K562 (cell line): ENCODE measurements at regions not wholly inside any gene's neighbourhood (a gene's known extent, or its start where the extent isn't known, plus 50 kb on each side); places are given as distances from the start of the nearest gene placed in this dataset.

Experiments
- ATAC-seq: fragments of 200-7000 bp; cut with Tn5 transposase; 3 replicates; pipeline ENCODE4 v1.9.1; 2020; ENCODE audit warnings: moderate library complexity
- BruUV-seq: library from RNA; stranded (reverse); fragments of 400-500 nt; replicated peaks from 2 replicates; lab custom pipeline; 2021; lab: Mats Ljungman, UMichigan
- CTCF ChIA-PET: fragments of 300-600 bp; formaldehyde crosslinking; extraction: SDS; loops from one replicate; lab custom pipeline; 2021; ENCODE audit warnings: low intra/inter-chr PET ratio; lab: Yijun Ruan, JAX
- POLR2A ChIA-PET: fragments of 300-600, 350-650 bp; sonication (Branson Sonifier 250); formaldehyde crosslinking; extraction: SDS; loops from one replicate; lab custom pipeline; 2021; ENCODE audit warnings: antibody characterized with exemption, inconsistent platforms; lab: Yijun Ruan, JAX
- DNase-seq, 4 experiments: peaks; one replicate each; pipeline versions ENCODE4 v3.0.0 to v3.0.0-alpha.2; 2011 to 2018; ENCODE audit warnings: low spot score in 3 of 4, mixed read lengths in 3 of 4; ENCODE audit errors: extremely low read depth in 1 of 4
- FAIRE-seq: peaks from 2 replicates; lab custom pipeline; 2011; peaks lifted over from hg19 to GRCh38; lab: Jason Lieb, UNC
- H2AFZ ChIP-seq: 2 replicates; pipeline ENCODE4 v1.6.0; 2011; ENCODE audit warnings: low read depth, low read length, control low read depth, inconsistent platforms
- H3K27ac ChIP-seq: fragments of 200-600 bp; 3 replicates; pipeline ENCODE4 v1.8.0; 2011; ENCODE audit warnings: low read depth, mild to moderate bottlenecking, control low read depth, inconsistent platforms, low read length, moderate library complexity, mixed read lengths; ENCODE audit errors: extremely low read depth
- H3K27me3 ChIP-seq, 2 experiments: fragments of 300-600 bp in 1 of 2; 2 replicates in 1 of 2; 3 replicates in 1 of 2; pipeline versions ENCODE4 v1.6.0 to v1.8.0; 2011; ENCODE audit warnings: inconsistent platforms in 2 of 2, low read length in 2 of 2, mild to moderate bottlenecking in 1 of 2, mixed read lengths in 1 of 2, moderate library complexity in 1 of 2; ENCODE audit not compliant: control insufficient read depth in 2 of 2, insufficient read depth in 2 of 2
- H3K36me3 ChIP-seq: fragments of 300-600 bp; 3 replicates; pipeline ENCODE4 v1.8.0; 2011; ENCODE audit warnings: mild to moderate bottlenecking, low read length, inconsistent platforms; ENCODE audit not compliant: control insufficient read depth, insufficient read depth
- H3K4me1 ChIP-seq, 2 experiments: fragments of 200-600 bp in 1 of 2; replicated peaks in 1 of 2; 2 replicates in 1 of 2; 3 replicates in 1 of 2; pipeline versions ENCODE4 v1.5.1 to v1.8.0; 2011; ENCODE audit warnings: inconsistent platforms in 2 of 2, low read length in 2 of 2, mild to moderate bottlenecking in 1 of 2, mixed read lengths in 1 of 2, moderate library complexity in 1 of 2; ENCODE audit not compliant: control insufficient read depth in 2 of 2, insufficient read depth in 2 of 2
- H3K4me2 ChIP-seq: 2 replicates; pipeline ENCODE4 v1.6.1; 2011; ENCODE audit warnings: low read length, control low read depth, inconsistent platforms, mixed read lengths; ENCODE audit not compliant: insufficient read depth
- H3K4me3 ChIP-seq: fragments of 200-600 bp; sonication (generic), shearing (Covaris generic); 2 replicates; pipeline ENCODE4 v1.5.1; 2016; ENCODE audit warnings: control low read depth, inconsistent platforms
- H3K79me2 ChIP-seq: fragments of 200-600 bp; 3 replicates; pipeline ENCODE4 v1.8.0; 2011; ENCODE audit warnings: low read length, inconsistent platforms; ENCODE audit not compliant: control insufficient read depth, insufficient read depth
- H3K9ac ChIP-seq, 2 experiments: 2 replicates each; pipeline versions ENCODE4 v1.6.0 to v1.6.1; 2011; ENCODE audit warnings: low read depth in 2 of 2, low read length in 2 of 2, control low read depth in 1 of 2, inconsistent platforms in 1 of 2, mild to moderate bottlenecking in 1 of 2, mixed read lengths in 1 of 2; ENCODE audit not compliant: insufficient read depth in 1 of 2
- H3K9me1 ChIP-seq: one replicate; pipeline ENCODE4 v1.6.0; 2011; ENCODE audit warnings: inconsistent platforms, mild to moderate bottlenecking, low read length, moderate library complexity; ENCODE audit not compliant: control insufficient read depth, insufficient read depth
- H3K9me3 ChIP-seq: replicated peaks from 2 replicates; pipeline ENCODE4 v1.5.1; 2011; ENCODE audit warnings: low read depth, low read length, inconsistent platforms; ENCODE audit not compliant: control insufficient read depth, insufficient read depth
- H4K20me1 ChIP-seq: replicated peaks from 2 replicates; pipeline ENCODE4 v1.6.1; 2011; ENCODE audit warnings: low read length, inconsistent platforms, mixed read lengths; ENCODE audit not compliant: control insufficient read depth, insufficient read depth
- ADNP ChIP-seq: fragments of 200-800 bp; sonication (Bioruptor generic); IDR thresholded peaks from 2 replicates; pipeline ENCODE4 v1.6.1; 2016; ENCODE audit warnings: missing genetic modification characterization, missing compliant biosample characterization
- MTA3 ChIP-seq: fragments of 450-650 bp; formaldehyde crosslinking; IDR thresholded peaks from 2 replicates; pipeline ENCODE4 v1.6.1; 2017; ENCODE audit warnings: mild to moderate bottlenecking, borderline replicate concordance
- YY1 ChIP-seq, 3 experiments: IDR thresholded peaks; 2 replicates each; pipeline ENCODE4 v1.6.1; 2011; ENCODE audit warnings: low read length in 2 of 3, mild to moderate bottlenecking in 2 of 3, moderate library complexity in 2 of 3, borderline replicate concordance in 1 of 3, control low read depth in 1 of 3, low read depth in 1 of 3; ENCODE audit not compliant: insufficient read depth in 3 of 3, insufficient replicate concordance in 2 of 3, control insufficient read depth in 1 of 3, insufficient read length in 1 of 3; ENCODE audit errors: extremely low read depth in 1 of 3
- ZKSCAN1 ChIP-seq: fragments of 150-350 bp; IDR thresholded peaks from 2 replicates; pipeline ENCODE4 v1.6.1; 2016; ENCODE audit warnings: low read depth, low read length
- ZNF436 ChIP-seq: fragments of 250-450, 450-650 bp; sonication (Bioruptor Pico); formaldehyde crosslinking; IDR thresholded peaks from 2 replicates; pipeline ENCODE4 v1.7.0; 2020; ENCODE audit warnings: mild to moderate bottlenecking
- ZNF699 ChIP-seq: fragments of 250-450 bp; sonication (Bioruptor Pico); IDR thresholded peaks from 2 replicates; pipeline ENCODE4 v1.8.0; 2021; ENCODE audit warnings: mild to moderate bottlenecking, moderate library complexity; ENCODE audit not compliant: insufficient replicate concordance
- WGBS: fragments of 100-300 bp; shearing (Covaris generic); methylation state at CpG from one replicate; pipeline ENCODE4 v1.1.6; 2016; ENCODE audit warnings: low coverage, mixed read lengths; ENCODE audit not compliant: insufficient coverage; ENCODE audit errors: missing lambda C conversion rate; 5-methylcytosine and 5-hydroxymethylcytosine counted together
- in situ Hi-C: fragments of 300-500 bp; cut with MboI; formaldehyde crosslinking; loops from 4 replicates; pipeline ENCODE4 v1.15.0; 2018; ENCODE audit warnings: inconsistent platforms, mixed read lengths
- intact Hi-C: fragments of 100-400 bp; cut with micrococcal nuclease; formaldehyde crosslinking; loops from 2 replicates; pipeline ENCODE4 v1.14.2; 2022
- TF ChIP-seq, protein P1 (sequence below), 2 experiments: fragments of 450-650 bp in 1 of 2; IDR thresholded peaks; 2 replicates each; pipeline ENCODE4 v1.6.1; 2011 to 2017; ENCODE audit warnings: low read depth in 2 of 2, antibody characterized with exemption in 1 of 2, borderline replicate concordance in 1 of 2, low read length in 1 of 2, mild to moderate bottlenecking in 1 of 2, mixed read lengths in 1 of 2; ENCODE audit not compliant: control insufficient read depth in 1 of 2
- TF ChIP-seq, protein P2 (sequence below): fragments of 450-650 bp; IDR thresholded peaks from 2 replicates; pipeline ENCODE4 v1.6.1; 2016; ENCODE audit warnings: borderline replicate concordance

DNA sequence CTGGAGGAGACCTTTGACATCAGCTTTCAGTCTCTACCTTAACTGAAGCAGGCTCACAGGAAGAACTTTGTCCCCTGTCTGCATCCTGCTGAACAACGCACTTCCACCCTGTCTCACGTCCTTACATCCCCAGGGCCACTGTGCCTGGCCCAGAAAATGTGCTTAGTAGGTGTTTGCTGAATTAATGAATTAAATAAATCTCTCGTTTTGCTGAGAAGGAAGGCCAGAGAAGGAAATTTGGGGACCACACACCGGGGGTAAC lies 54.3 kb upstream of the CREB3L1 start:
- H3K27ac ChIP-seq = no peak overlapping the region
- no peaks in the 10 kb centered on the region for H3K9me1 ChIP-seq
- ATAC-seq (no peak), DNase-seq (no peak), FAIRE-seq (no peak)
- no peaks in the 10 kb centered on the region for H3K79me2 ChIP-seq
- 66% methylated on average over 4 of the region's 4 CpGs for WGBS
- H2AFZ ChIP-seq = peak overlapping the region; percentile 96
- H3K27me3 ChIP-seq = no peaks in the 10 kb centered on the region
- ChIA-PET CTCF (no interaction called here), POLR2A (interaction anchor here (2.2 kb wide), 1 partner anchor 14 kb away, joined by 7 read pairs; no protein-coding TSS in a partner anchor)
- in situ Hi-C loops = no loop called here
- H4K20me1 ChIP-seq = no peaks in the 10 kb centered on the region
- H3K9me3 ChIP-seq = no peaks in the 10 kb centered on the region
- peaks cover 10 to 25% of the 10 kb centered on the region in 2 experiments; a peak in 4 of 5 replicates for H3K4me1 ChIP-seq
- no peaks in the 10 kb centered on the region for H3K36me3 ChIP-seq
- no peak overlapping the region for H3K9ac ChIP-seq
- intact Hi-C loops = no loop called here
- H3K4me2 ChIP-seq = peak overlapping the region; percentile 53; the same call in 1 of the 2 replicates
- no peak overlapping the region for H3K4me3 ChIP-seq
- TF ChIP-seq ADNP (tag) (peak; percentile 62; the same call in 1 of the 2 replicates), ZNF436 (CRISPR knock-in tag) (no peak), ZKSCAN1 (0 out of 2 replicates have a peak, but pooled peaks have one; percentile 12), ZNF699 (CRISPR knock-in tag) (no peak)
- no TSS peak for BruUV-seq

DNA sequence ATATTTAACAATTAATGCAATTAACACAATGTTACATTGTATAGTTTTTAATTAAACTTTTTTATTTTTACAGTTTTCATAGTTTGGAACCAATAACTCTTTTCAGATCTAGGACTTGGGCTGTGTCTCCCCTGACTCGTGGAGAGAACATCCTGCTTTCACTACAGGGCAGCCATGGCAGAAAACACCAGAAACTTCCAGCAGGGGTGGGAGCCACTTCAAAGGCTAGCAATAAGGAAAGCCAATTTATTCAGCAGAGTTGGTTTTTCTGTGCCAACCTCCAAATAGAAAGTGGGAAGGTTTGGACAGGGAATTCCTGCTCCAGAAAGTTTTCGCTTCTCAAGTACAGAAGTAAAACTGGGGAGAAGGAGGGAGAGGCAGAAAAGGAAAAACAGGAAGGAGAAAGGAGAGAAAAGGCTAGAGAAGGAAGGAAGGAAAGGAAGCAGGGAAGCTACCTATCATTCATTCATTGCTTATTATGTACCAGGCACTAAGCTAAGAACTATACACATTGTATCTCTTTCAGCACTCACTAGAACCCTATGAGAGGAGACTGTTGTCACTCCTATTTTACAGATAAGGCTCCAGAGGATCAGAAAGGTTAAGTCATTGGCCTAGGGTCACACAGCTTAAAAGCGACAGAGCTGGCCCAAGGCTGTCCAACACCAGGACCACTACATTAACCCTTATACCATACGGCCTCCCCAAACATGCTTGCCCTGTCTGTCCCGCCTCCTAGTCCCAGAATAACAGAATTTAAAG lies 54.8 kb upstream of the CREB3L1 start:
- ChIA-PET POLR2A (interaction anchor here (2.2 kb wide), 1 partner anchor 14 kb away, joined by 7 read pairs; no protein-coding TSS in a partner anchor), CTCF (no interaction called here)
- intact Hi-C loops (no loop called here), in situ Hi-C loops (no loop called here)
- peak; percentile 73 for ATAC-seq
- Histone ChIP-seq H3K27ac (peak overlapping the region; percentile 68), H3K9me3 (no peaks in the 10 kb centered on the region), H3K36me3 (no peaks in the 10 kb centered on the region), H3K9me1 (no peaks in the 10 kb centered on the region), H3K4me3 (no peak overlapping the region), H3K27me3 (no peaks in the 10 kb centered on the region), H4K20me1 (no peaks in the 10 kb centered on the region), H3K79me2 (no peaks in the 10 kb centered on the region), H3K4me1 (peaks cover 10 to 25% of the 10 kb centered on the region in 2 experiments; a peak in 4 of 5 replicates), H2AFZ (peak overlapping the region; percentile 96), H3K9ac (peak overlapping the region in 1 of 2 experiments; percentile 52; a peak in 3 of 4 replicates), H3K4me2 (peak overlapping the region; percentile 53)
- no peak for FAIRE-seq
- peak in 3 of 4 experiments; percentile 53 to 61 (median 55) for DNase-seq
- WGBS = 50% methylated on average over 5 of the region's 5 CpGs
- BruUV-seq = no TSS peak
- TF ChIP-seq, protein P1, sequence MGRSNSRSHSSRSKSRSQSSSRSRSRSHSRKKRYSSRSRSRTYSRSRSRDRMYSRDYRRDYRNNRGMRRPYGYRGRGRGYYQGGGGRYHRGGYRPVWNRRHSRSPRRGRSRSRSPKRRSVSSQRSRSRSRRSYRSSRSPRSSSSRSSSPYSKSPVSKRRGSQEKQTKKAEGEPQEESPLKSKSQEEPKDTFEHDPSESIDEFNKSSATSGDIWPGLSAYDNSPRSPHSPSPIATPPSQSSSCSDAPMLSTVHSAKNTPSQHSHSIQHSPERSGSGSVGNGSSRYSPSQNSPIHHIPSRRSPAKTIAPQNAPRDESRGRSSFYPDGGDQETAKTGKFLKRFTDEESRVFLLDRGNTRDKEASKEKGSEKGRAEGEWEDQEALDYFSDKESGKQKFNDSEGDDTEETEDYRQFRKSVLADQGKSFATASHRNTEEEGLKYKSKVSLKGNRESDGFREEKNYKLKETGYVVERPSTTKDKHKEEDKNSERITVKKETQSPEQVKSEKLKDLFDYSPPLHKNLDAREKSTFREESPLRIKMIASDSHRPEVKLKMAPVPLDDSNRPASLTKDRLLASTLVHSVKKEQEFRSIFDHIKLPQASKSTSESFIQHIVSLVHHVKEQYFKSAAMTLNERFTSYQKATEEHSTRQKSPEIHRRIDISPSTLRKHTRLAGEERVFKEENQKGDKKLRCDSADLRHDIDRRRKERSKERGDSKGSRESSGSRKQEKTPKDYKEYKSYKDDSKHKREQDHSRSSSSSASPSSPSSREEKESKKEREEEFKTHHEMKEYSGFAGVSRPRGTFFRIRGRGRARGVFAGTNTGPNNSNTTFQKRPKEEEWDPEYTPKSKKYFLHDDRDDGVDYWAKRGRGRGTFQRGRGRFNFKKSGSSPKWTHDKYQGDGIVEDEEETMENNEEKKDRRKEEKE (IDR thresholded peaks at IDR 0.05; ENCODE audit: borderline replicate concordance in 1 of 2, control insufficient read depth in 1 of 2, low read depth in 2 of 2, low read length in 1 of 2) = no peak
- TF ChIP-seq, protein P2, sequence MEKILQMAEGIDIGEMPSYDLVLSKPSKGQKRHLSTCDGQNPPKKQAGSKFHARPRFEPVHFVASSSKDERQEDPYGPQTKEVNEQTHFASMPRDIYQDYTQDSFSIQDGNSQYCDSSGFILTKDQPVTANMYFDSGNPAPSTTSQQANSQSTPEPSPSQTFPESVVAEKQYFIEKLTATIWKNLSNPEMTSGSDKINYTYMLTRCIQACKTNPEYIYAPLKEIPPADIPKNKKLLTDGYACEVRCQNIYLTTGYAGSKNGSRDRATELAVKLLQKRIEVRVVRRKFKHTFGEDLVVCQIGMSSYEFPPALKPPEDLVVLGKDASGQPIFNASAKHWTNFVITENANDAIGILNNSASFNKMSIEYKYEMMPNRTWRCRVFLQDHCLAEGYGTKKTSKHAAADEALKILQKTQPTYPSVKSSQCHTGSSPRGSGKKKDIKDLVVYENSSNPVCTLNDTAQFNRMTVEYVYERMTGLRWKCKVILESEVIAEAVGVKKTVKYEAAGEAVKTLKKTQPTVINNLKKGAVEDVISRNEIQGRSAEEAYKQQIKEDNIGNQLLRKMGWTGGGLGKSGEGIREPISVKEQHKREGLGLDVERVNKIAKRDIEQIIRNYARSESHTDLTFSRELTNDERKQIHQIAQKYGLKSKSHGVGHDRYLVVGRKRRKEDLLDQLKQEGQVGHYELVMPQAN = no peak
- TF ChIP-seq MTA3 (no peak), YY1 (IDR thresholded peaks at IDR 0.05; ENCODE audit: borderline replicate concordance in 1 of 3, control insufficient read depth in 1 of 3, extremely low read depth in 1 of 3, insufficient read depth in 3 of 3, insufficient read length in 1 of 3, insufficient replicate concordance in 2 of 3, low read depth in 1 of 3, low read length in 2 of 3) (peak in 1 of 3 experiments; percentile 83)
